Chondrocyte (in vitro differentiated cells): ENCODE measurements at regions not wholly inside any gene's neighbourhood (a gene's known extent, or its start where the extent isn't known, plus 50 kb on each side); places are given as distances from the start of the nearest gene placed in this dataset.

Source experiments
- DNase-seq: peaks from one replicate; pipeline ENCODE4 v3.0.0; 2021; ENCODE audit warnings: mixed read lengths, low spot score
- H3K27ac Mint-ChIP-seq: one replicate; pipeline ENCODE4 v1.8.0; 2021; ENCODE audit warnings: mild to moderate bottlenecking, moderate library complexity, mixed read lengths; ENCODE audit not compliant: unreplicated experiment
- H3K27me3 Mint-ChIP-seq: 2 replicates; pipeline ENCODE4 v1.8.0; 2021; ENCODE audit warnings: low read depth, mixed read lengths
- H3K36me3 Mint-ChIP-seq: 2 replicates; pipeline ENCODE4 v1.8.0; 2021; ENCODE audit warnings: low read depth, mixed read lengths
- H3K4me1 Mint-ChIP-seq: 2 replicates; pipeline ENCODE4 v1.8.0; 2021; ENCODE audit warnings: low read depth, mild to moderate bottlenecking, mixed read lengths
- H3K4me3 Mint-ChIP-seq: one replicate; pipeline ENCODE4 v1.8.0; 2021; ENCODE audit warnings: mild to moderate bottlenecking, moderate library complexity, mixed read lengths; ENCODE audit not compliant: unreplicated experiment
- H3K9me3 Mint-ChIP-seq: 2 replicates; pipeline ENCODE4 v1.8.0; 2021; ENCODE audit warnings: low read depth, mixed read lengths
- CTCF ChIP-seq: fragments of 200-600 bp; sonication (generic); IDR thresholded peaks from 2 replicates; pipeline ENCODE4 v1.5.0; 2021; ENCODE audit warnings: antibody characterized with exemption, mild to moderate bottlenecking, moderate library complexity

DNA sequence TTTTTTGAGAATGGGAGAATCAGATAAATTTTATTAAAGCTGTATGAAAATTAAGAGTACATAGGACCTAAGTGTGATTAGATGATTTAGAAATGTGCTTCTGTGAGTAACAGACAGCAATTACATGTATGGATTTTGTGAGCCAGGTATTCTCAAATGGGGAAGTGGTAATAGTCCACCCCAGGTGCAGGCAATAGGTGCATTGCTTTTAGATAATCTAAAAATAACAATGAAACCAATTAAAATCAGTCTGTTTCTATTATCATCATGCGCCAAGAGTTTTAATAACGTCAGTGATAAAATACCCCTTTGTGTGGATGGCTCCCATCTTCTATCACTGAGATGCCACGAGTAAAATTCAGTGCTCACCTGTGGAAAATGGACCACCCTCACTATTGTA, 265.3 kb downstream of the RNF144A start:
- no peak for DNase-seq
- H3K4me3 Mint-ChIP-seq = no peak overlapping the region
- no peak overlapping the region for H3K27ac Mint-ChIP-seq
- no peaks in the 10 kb centered on the region for H3K36me3 Mint-ChIP-seq
- no peaks in the 10 kb centered on the region for H3K9me3 Mint-ChIP-seq
- H3K4me1 Mint-ChIP-seq = peaks cover 15% of the 10 kb centered on the region
- no peak for TF ChIP-seq CTCF
- no peaks in the 10 kb centered on the region for H3K27me3 Mint-ChIP-seq

GRCh38 chr2:7189106-7189505, 271.9 kb downstream of the RNF144A start:
- Mint-ChIP-seq H3K27ac (no peak overlapping the region), H3K9me3 (no peaks in the 10 kb centered on the region), H3K27me3 (no peaks in the 10 kb centered on the region), H3K4me3 (no peak overlapping the region), H3K4me1 (peaks cover 20% of the 10 kb centered on the region), H3K36me3 (no peaks in the 10 kb centered on the region)
- DNase-seq = no peak
- no peak for TF ChIP-seq CTCF

GRCh38 chr2:7190587-7191324, 273.5 kb downstream of the RNF144A start:
- H3K9me3 Mint-ChIP-seq = no peaks in the 10 kb centered on the region
- no peak overlapping the region for H3K27ac Mint-ChIP-seq
- H3K27me3 Mint-ChIP-seq = no peaks in the 10 kb centered on the region
- H3K4me3 Mint-ChIP-seq = no peak overlapping the region
- peaks cover 19% of the 10 kb centered on the region for H3K4me1 Mint-ChIP-seq
- no peak for TF ChIP-seq CTCF
- no peak for DNase-seq
- H3K36me3 Mint-ChIP-seq = no peaks in the 10 kb centered on the region

DNA sequence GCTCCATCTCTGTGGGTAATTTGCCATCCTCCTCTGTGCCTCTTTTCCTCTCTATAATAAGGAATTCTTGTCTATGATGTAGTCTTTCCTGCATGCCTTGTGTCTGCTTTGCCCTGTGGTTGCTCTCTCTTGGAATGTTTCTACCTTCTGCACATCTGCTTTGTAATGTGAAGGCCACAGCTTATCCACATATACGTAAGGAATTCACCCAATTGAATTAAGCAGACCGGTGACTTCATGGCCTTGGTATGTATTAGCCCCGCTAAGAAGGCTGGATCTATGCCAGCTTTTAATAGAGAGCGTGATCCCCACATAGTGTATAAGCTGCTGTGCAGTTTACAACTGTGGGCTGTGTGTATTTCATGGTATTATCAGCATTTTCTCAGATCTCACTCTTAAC, 274.7 kb downstream of the RNF144A start:
- no peak for DNase-seq
- H3K27ac Mint-ChIP-seq = no peak overlapping the region
- H3K27me3 Mint-ChIP-seq = no peaks in the 10 kb centered on the region
- no peak overlapping the region for H3K4me3 Mint-ChIP-seq
- H3K9me3 Mint-ChIP-seq = no peaks in the 10 kb centered on the region
- H3K4me1 Mint-ChIP-seq = peaks cover 16% of the 10 kb centered on the region
- H3K36me3 Mint-ChIP-seq = no peaks in the 10 kb centered on the region
- no peak for TF ChIP-seq CTCF

DNA sequence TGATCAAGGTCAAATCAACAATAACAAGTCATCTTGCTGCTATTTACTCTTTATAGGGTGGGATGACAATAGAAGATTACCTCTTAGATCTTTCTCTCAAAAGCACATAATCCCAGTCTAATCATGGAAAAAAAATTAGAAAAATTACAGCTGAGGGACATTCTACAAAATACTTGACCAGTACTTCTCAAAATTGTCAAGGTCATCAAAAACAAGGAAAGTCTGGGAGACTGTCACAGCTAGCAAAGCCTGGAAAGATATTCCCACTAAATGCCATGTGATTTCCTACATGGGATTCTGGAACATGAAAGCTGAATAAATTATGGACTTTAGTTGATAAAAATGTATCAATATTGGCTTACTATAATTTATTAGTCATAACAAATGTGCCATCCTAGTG, 276.2 kb downstream of the RNF144A start:
- Mint-ChIP-seq H3K4me1 (peaks cover 16% of the 10 kb centered on the region), H3K27me3 (no peaks in the 10 kb centered on the region), H3K4me3 (no peak overlapping the region), H3K27ac (no peak overlapping the region), H3K36me3 (no peaks in the 10 kb centered on the region), H3K9me3 (peaks cover under 1% of the 10 kb centered on the region)
- TF ChIP-seq CTCF = no peak
- DNase-seq = no peak
